ENCODE measurements at regions not wholly inside any gene's neighbourhood (a gene's known extent, or its start where the extent isn't known, plus 50 kb on each side); places are given as distances from the start of the nearest gene placed in this dataset.

DNA sequence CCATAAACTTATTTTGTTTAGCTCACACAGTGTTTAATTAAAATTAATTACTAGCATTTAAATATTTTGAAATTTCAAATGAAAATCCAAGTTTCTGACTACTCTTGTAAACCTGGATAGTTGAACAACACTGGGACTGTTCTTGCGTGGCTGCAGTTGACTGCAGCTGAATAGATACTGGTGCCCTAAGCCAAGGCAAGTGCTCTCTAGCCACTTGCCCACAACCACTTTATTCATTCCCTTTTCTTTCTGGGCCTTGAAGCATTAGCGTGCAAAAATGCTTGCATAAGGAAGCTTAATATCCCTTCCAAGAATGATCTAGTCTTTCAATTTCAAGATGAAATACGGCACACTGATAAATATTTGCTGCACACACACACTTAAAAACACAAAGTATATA, 676.0 kb upstream of the MARCKS start:
- Histone ChIP-seq H3K79me2 (ENCODE audit: control insufficient read depth, insufficient read depth, low read length) (no peaks in the 10 kb centered on the region), H3K4me1 (ENCODE audit: control insufficient read depth, extremely low read depth, insufficient read depth, low read length) (peaks cover 28% of the 10 kb centered on the region), H3K27ac (ENCODE audit: insufficient read depth, low read depth, low read length) (no peak overlapping the region), H2AFZ (ENCODE audit: low read depth, low read length) (no peak overlapping the region), H3K9me3 (replicated peaks; ENCODE audit: control insufficient read depth, insufficient read depth, low read length) (no peaks in the 10 kb centered on the region), H3K27me3 (ENCODE audit: control insufficient read depth in 2 of 2, insufficient read depth in 2 of 2, low read length in 2 of 2) (no peaks in the 10 kb centered on the region), H3K4me3 (replicated peaks in 1 of 3; ENCODE audit: insufficient read depth in 1 of 3, low read depth in 1 of 3, low read length in 3 of 3) (no peak overlapping the region), H3K36me3 (ENCODE audit: control insufficient read depth in 2 of 2, extremely low read depth in 1 of 2, insufficient read depth in 2 of 2, low read length in 2 of 2) (no peaks in the 10 kb centered on the region), H3K9me1 (replicated peaks; ENCODE audit: control insufficient read depth, extremely low read depth, insufficient read depth, low read length) (no peaks in the 10 kb centered on the region), H3K9ac (replicated peaks; ENCODE audit: extremely low read depth, insufficient read depth, low read length) (no peak overlapping the region), H4K20me1 (replicated peaks; ENCODE audit: control insufficient read depth, extremely low read depth, insufficient read depth, low read length) (no peaks in the 10 kb centered on the region), H3K4me2 (ENCODE audit: insufficient read depth, low read length) (no peak overlapping the region)
- TF ChIP-seq POLR2AphosphoS5 (IDR thresholded peaks at IDR 0.05; ENCODE audit: insufficient read depth, low read depth, low read length): no peak
- TF ChIP-seq MAX (IDR thresholded peaks at IDR 0.05; ENCODE audit: insufficient read depth, insufficient read length): no peak
- no peak for TF ChIP-seq FOS (IDR thresholded peaks at IDR 0.05; ENCODE audit: borderline replicate concordance, insufficient read depth, low read length)
- no peak for TF ChIP-seq JUN (IDR thresholded peaks at IDR 0.05; ENCODE audit: borderline replicate concordance, insufficient read depth, insufficient read length, low read depth)
- no peak for TF ChIP-seq POLR2A (IDR thresholded peaks at IDR 0.05; ENCODE audit: low read depth, low read length)
- no peak for TF ChIP-seq MYC (IDR thresholded peaks at IDR 0.05; ENCODE audit: low read depth, low read length)
- TF ChIP-seq EZH2 (IDR thresholded peaks at IDR 0.05; ENCODE audit: borderline replicate concordance, low read depth, low read length, severe bottlenecking): no peak
- no peak for TF ChIP-seq CTCF (IDR thresholded peaks at IDR 0.05; ENCODE audit: extremely low read depth in 1 of 2, insufficient read depth in 1 of 2, low read depth in 1 of 2, low read length in 2 of 2)
- no peak for TF ChIP-seq GATA2 (IDR thresholded peaks at IDR 0.05; ENCODE audit: insufficient read depth, insufficient read length, low read depth, low read length)
- FAIRE-seq (no peak), DNase-seq (ENCODE audit: low read depth, low spot score) (no peak)
- intact Hi-C loops (cut with micrococcal nuclease): loop anchor here (5.0 to 10.0 kb wide), 2 partner anchors 304 to 724 kb away; no protein-coding TSS in a partner anchor
- CTCF ChIA-PET: interaction anchor here (1.3 to 1.7 kb wide), 3 partner anchors 77 to 698 kb away, joined by 4 to 7 read pairs (median 7); no protein-coding TSS in a partner anchor
- dilution Hi-C loops (cut with MboI; ENCODE audit: extremely low pct_ligation_motif_present, low sequenced_read_pairs): no loop called here
- POLR2A ChIA-PET: no interaction called here
- BruUV-seq (replicated peaks): no TSS peak

Data from endothelial cell of umbilical vein (primary cell).